GM23338 (cell line): ENCODE measurements at regions not wholly inside any gene's neighbourhood (a gene's known extent, or its start where the extent isn't known, plus 50 kb on each side); places are given as distances from the start of the nearest gene placed in this dataset.

Source experiments
- ATAC-seq: fragments of 200-7000 bp; cut with Tn5 transposase; 3 replicates; pipeline ENCODE4 v1.9.1; 2020
- DNase-seq: peaks from one replicate; pipeline ENCODE4 v3.0.0-alpha.2; 2015; ENCODE audit warnings: low spot score
- H2AFZ ChIP-seq: fragments of 200-600 bp; sonication (generic); 2 replicates; pipeline ENCODE4 v1.8.0; 2016; ENCODE audit warnings: antibody characterized with exemption, mild to moderate bottlenecking, moderate library complexity
- H3F3A ChIP-seq: fragments of 200-600 bp; sonication (generic); replicated peaks from 2 replicates; pipeline ENCODE4 v1.8.0; 2017; ENCODE audit warnings: antibody characterized with exemption, mixed run types, low read depth
- H3K27ac ChIP-seq: fragments of 200-600 bp; sonication (generic); 2 replicates; pipeline ENCODE4 v1.6.1; 2016; ENCODE audit warnings: low read depth
- H3K27me3 ChIP-seq: fragments of 200-600 bp; sonication (generic); 2 replicates; pipeline ENCODE4 v1.8.0; 2016; ENCODE audit warnings: mild to moderate bottlenecking, mixed run types, moderate library complexity; ENCODE audit not compliant: insufficient read depth
- H3K36me3 ChIP-seq: fragments of 200-600 bp; sonication (generic); 2 replicates; pipeline ENCODE4 v1.8.0; 2016; ENCODE audit warnings: mild to moderate bottlenecking; ENCODE audit not compliant: insufficient read depth
- H3K4me1 ChIP-seq: fragments of 200-600 bp; sonication (generic); 2 replicates; pipeline ENCODE4 v1.8.0; 2016; ENCODE audit warnings: mild to moderate bottlenecking, moderate library complexity; ENCODE audit not compliant: insufficient read depth
- H3K4me2 ChIP-seq: fragments of 200-600 bp; sonication (generic); 2 replicates; pipeline ENCODE4 v1.7.1; 2017; ENCODE audit warnings: mixed run types
- H3K4me3 ChIP-seq: fragments of 200-600 bp; sonication (generic); 2 replicates; pipeline ENCODE4 v1.6.1; 2016; ENCODE audit warnings: mixed run types
- H3K79me2 ChIP-seq: fragments of 200-600 bp; sonication (generic); replicated peaks from 2 replicates; pipeline ENCODE4 v1.8.0; 2017; ENCODE audit warnings: mild to moderate bottlenecking; ENCODE audit not compliant: insufficient read depth
- H3K9me2 ChIP-seq: fragments of 200-600 bp; sonication (generic); 2 replicates; pipeline ENCODE4 v1.8.0; 2017; ENCODE audit not compliant: insufficient read depth
- H4K20me1 ChIP-seq: fragments of 200-600 bp; sonication (generic); replicated peaks from 2 replicates; pipeline ENCODE4 v1.8.0; 2017; ENCODE audit warnings: mild to moderate bottlenecking; ENCODE audit not compliant: insufficient read depth
- H3K27ac Mint-ChIP-seq: 2 replicates; pipeline ENCODE4 v1.8.0; 2020; ENCODE audit warnings: inconsistent platforms, mild to moderate bottlenecking, moderate library complexity, mixed read lengths
- H3K27me3 Mint-ChIP-seq: 3 replicates; pipeline ENCODE4 v1.8.0; 2022; ENCODE audit warnings: low read depth, mild to moderate bottlenecking, moderate library complexity, mixed read lengths, inconsistent platforms; ENCODE audit not compliant: insufficient read depth, poor library complexity
- H3K36me3 Mint-ChIP-seq: 3 replicates; pipeline ENCODE4 v1.8.0; 2021; ENCODE audit warnings: low read depth, mild to moderate bottlenecking, inconsistent platforms, moderate library complexity, mixed read lengths
- H3K4me1 Mint-ChIP-seq: 3 replicates; pipeline ENCODE4 v1.8.0; 2020; ENCODE audit warnings: mild to moderate bottlenecking, inconsistent platforms, mixed read lengths
- H3K4me3 Mint-ChIP-seq: 3 replicates; pipeline ENCODE4 v1.8.0; 2021; ENCODE audit warnings: moderate library complexity, mild to moderate bottlenecking, inconsistent platforms, mixed read lengths
- H3K9me3 Mint-ChIP-seq: 3 replicates; pipeline ENCODE4 v1.8.0; 2020; ENCODE audit warnings: moderate library complexity, mild to moderate bottlenecking, inconsistent platforms, mixed read lengths
- CREB1 ChIP-seq: fragments of 250-450 bp; sonication (Bioruptor Pico); IDR thresholded peaks from 2 replicates; pipeline ENCODE4 v1.5.0; 2020; ENCODE audit warnings: low read depth, mild to moderate bottlenecking, moderate library complexity
- EZH2 ChIP-seq: fragments of 200-600 bp; sonication (generic); IDR thresholded peaks from one replicate; pipeline ENCODE4 v1.8.0; 2017; ENCODE audit warnings: antibody characterized with exemption, mild to moderate bottlenecking, low read depth; ENCODE audit not compliant: unreplicated experiment
- EZH2phosphoT487 ChIP-seq: fragments of 200-600 bp; sonication (generic); IDR thresholded peaks from one replicate; pipeline ENCODE4 v1.8.1; 2018; ENCODE audit warnings: antibody characterized with exemption; ENCODE audit not compliant: unreplicated experiment
- JUNB ChIP-seq: IDR thresholded peaks from one replicate; pipeline ENCODE4 v1.6.1; 2016; ENCODE audit warnings: antibody characterized with exemption; ENCODE audit not compliant: unreplicated experiment
- NANOG ChIP-seq: IDR thresholded peaks from 2 replicates; pipeline ENCODE4 v1.6.1; 2016; ENCODE audit warnings: antibody characterized with exemption, borderline replicate concordance
- POLR2AphosphoS5 ChIP-seq: IDR thresholded peaks from 2 replicates; pipeline ENCODE4 v1.6.1; 2016; ENCODE audit warnings: antibody characterized with exemption, low read depth
- STAT1 ChIP-seq: IDR thresholded peaks from one replicate; pipeline ENCODE4 v1.6.1; 2016; ENCODE audit warnings: antibody characterized with exemption; ENCODE audit not compliant: unreplicated experiment
- ZNF114 ChIP-seq: fragments of 250-450 bp; sonication (Bioruptor Pico); IDR thresholded peaks from 2 replicates; pipeline ENCODE4 v1.5.0; 2020; ENCODE audit warnings: mild to moderate bottlenecking, moderate library complexity
- ZNF331 ChIP-seq: fragments of 250-450 bp; sonication (Bioruptor Pico); IDR thresholded peaks from 2 replicates; pipeline ENCODE4 v1.5.0; 2020; ENCODE audit warnings: low read depth, mild to moderate bottlenecking, moderate library complexity
- TF ChIP-seq, protein P1 (sequence below): IDR thresholded peaks from one replicate; pipeline ENCODE4 v1.6.1; 2018; ENCODE audit warnings: antibody characterized with exemption; ENCODE audit not compliant: unreplicated experiment
- TF ChIP-seq, protein P2 (sequence below), 2 experiments: fragments of 200-600 bp in 1 of 2; sonication (generic) in 1 of 2; conservative IDR thresholded peaks; 2 replicates each; pipeline versions ENCODE4 v1.5.1 to v1.6.1; 2016 to 2017; ENCODE audit warnings: antibody characterized with exemption in 2 of 2, low read depth in 2 of 2, mild to moderate bottlenecking in 2 of 2, moderate library complexity in 1 of 2
- TF ChIP-seq, protein P3 (sequence below): fragments of 250-450 bp; sonication (Bioruptor Pico); IDR thresholded peaks from 2 replicates; pipeline ENCODE4 v1.5.0; 2020; ENCODE audit warnings: mild to moderate bottlenecking, moderate library complexity
- TF ChIP-seq, protein P4 (sequence below): IDR thresholded peaks from 2 replicates; pipeline ENCODE4 v1.6.1; 2016; ENCODE audit warnings: antibody characterized with exemption

DNA sequence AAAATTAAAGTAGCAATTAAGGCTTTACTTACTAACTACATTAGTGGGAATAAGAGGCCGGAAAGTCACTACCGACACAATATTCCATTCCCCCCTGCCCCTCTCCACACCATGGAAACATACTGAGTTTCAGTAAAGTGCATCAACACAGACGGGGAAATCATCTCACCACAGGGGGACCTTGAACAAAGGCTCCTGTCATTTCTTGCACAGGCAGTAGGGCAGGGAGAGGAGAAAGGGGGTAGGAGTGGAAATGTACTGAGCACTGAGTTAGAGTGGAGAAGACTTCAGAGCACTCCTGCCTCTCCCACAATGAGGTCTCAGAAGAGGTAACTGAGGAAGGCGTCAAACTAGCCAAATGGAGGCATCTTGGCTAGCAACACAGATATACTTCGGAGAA, 1426.9 kb upstream of the EYS start:
- H3K4me1 Mint-ChIP-seq: peaks cover 2% of the 10 kb centered on the region; the same call in 1 of the 3 replicates
- Histone ChIP-seq H3K4me3 (no peak overlapping the region), H2AFZ (peak overlapping the region; percentile 78; the same call in 1 of the 2 replicates), H3K4me2 (no peak overlapping the region), H3K27me3 (no peaks in the 10 kb centered on the region), H3K9me2 (no peaks in the 10 kb centered on the region), H3K4me1 (no peaks in the 10 kb centered on the region), H4K20me1 (no peaks in the 10 kb centered on the region), H3F3A (peaks cover 6% of the 10 kb centered on the region), H3K36me3 (no peaks in the 10 kb centered on the region), H3K79me2 (no peaks in the 10 kb centered on the region), H3K27ac (no peak overlapping the region)
- no peak overlapping the region for H3K4me3 Mint-ChIP-seq
- no peak for TF ChIP-seq ZNF331 (CRISPR knock-in tag)
- TF ChIP-seq, protein P1, sequence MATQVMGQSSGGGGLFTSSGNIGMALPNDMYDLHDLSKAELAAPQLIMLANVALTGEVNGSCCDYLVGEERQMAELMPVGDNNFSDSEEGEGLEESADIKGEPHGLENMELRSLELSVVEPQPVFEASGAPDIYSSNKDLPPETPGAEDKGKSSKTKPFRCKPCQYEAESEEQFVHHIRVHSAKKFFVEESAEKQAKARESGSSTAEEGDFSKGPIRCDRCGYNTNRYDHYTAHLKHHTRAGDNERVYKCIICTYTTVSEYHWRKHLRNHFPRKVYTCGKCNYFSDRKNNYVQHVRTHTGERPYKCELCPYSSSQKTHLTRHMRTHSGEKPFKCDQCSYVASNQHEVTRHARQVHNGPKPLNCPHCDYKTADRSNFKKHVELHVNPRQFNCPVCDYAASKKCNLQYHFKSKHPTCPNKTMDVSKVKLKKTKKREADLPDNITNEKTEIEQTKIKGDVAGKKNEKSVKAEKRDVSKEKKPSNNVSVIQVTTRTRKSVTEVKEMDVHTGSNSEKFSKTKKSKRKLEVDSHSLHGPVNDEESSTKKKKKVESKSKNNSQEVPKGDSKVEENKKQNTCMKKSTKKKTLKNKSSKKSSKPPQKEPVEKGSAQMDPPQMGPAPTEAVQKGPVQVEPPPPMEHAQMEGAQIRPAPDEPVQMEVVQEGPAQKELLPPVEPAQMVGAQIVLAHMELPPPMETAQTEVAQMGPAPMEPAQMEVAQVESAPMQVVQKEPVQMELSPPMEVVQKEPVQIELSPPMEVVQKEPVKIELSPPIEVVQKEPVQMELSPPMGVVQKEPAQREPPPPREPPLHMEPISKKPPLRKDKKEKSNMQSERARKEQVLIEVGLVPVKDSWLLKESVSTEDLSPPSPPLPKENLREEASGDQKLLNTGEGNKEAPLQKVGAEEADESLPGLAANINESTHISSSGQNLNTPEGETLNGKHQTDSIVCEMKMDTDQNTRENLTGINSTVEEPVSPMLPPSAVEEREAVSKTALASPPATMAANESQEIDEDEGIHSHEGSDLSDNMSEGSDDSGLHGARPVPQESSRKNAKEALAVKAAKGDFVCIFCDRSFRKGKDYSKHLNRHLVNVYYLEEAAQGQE: no peak
- TF ChIP-seq POLR2AphosphoS5: no peak
- no peak for TF ChIP-seq CREB1
- TF ChIP-seq NANOG: no peak
- TF ChIP-seq, protein P2, sequence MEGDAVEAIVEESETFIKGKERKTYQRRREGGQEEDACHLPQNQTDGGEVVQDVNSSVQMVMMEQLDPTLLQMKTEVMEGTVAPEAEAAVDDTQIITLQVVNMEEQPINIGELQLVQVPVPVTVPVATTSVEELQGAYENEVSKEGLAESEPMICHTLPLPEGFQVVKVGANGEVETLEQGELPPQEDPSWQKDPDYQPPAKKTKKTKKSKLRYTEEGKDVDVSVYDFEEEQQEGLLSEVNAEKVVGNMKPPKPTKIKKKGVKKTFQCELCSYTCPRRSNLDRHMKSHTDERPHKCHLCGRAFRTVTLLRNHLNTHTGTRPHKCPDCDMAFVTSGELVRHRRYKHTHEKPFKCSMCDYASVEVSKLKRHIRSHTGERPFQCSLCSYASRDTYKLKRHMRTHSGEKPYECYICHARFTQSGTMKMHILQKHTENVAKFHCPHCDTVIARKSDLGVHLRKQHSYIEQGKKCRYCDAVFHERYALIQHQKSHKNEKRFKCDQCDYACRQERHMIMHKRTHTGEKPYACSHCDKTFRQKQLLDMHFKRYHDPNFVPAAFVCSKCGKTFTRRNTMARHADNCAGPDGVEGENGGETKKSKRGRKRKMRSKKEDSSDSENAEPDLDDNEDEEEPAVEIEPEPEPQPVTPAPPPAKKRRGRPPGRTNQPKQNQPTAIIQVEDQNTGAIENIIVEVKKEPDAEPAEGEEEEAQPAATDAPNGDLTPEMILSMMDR (conservative IDR thresholded peaks at IDR 0.05; ENCODE audit: low read depth in 2 of 2): no peak
- no peak for TF ChIP-seq ZNF114
- no peak for TF ChIP-seq EZH2
- no peak for TF ChIP-seq EZH2phosphoT487
- no peak for TF ChIP-seq STAT1
- TF ChIP-seq, protein P3, sequence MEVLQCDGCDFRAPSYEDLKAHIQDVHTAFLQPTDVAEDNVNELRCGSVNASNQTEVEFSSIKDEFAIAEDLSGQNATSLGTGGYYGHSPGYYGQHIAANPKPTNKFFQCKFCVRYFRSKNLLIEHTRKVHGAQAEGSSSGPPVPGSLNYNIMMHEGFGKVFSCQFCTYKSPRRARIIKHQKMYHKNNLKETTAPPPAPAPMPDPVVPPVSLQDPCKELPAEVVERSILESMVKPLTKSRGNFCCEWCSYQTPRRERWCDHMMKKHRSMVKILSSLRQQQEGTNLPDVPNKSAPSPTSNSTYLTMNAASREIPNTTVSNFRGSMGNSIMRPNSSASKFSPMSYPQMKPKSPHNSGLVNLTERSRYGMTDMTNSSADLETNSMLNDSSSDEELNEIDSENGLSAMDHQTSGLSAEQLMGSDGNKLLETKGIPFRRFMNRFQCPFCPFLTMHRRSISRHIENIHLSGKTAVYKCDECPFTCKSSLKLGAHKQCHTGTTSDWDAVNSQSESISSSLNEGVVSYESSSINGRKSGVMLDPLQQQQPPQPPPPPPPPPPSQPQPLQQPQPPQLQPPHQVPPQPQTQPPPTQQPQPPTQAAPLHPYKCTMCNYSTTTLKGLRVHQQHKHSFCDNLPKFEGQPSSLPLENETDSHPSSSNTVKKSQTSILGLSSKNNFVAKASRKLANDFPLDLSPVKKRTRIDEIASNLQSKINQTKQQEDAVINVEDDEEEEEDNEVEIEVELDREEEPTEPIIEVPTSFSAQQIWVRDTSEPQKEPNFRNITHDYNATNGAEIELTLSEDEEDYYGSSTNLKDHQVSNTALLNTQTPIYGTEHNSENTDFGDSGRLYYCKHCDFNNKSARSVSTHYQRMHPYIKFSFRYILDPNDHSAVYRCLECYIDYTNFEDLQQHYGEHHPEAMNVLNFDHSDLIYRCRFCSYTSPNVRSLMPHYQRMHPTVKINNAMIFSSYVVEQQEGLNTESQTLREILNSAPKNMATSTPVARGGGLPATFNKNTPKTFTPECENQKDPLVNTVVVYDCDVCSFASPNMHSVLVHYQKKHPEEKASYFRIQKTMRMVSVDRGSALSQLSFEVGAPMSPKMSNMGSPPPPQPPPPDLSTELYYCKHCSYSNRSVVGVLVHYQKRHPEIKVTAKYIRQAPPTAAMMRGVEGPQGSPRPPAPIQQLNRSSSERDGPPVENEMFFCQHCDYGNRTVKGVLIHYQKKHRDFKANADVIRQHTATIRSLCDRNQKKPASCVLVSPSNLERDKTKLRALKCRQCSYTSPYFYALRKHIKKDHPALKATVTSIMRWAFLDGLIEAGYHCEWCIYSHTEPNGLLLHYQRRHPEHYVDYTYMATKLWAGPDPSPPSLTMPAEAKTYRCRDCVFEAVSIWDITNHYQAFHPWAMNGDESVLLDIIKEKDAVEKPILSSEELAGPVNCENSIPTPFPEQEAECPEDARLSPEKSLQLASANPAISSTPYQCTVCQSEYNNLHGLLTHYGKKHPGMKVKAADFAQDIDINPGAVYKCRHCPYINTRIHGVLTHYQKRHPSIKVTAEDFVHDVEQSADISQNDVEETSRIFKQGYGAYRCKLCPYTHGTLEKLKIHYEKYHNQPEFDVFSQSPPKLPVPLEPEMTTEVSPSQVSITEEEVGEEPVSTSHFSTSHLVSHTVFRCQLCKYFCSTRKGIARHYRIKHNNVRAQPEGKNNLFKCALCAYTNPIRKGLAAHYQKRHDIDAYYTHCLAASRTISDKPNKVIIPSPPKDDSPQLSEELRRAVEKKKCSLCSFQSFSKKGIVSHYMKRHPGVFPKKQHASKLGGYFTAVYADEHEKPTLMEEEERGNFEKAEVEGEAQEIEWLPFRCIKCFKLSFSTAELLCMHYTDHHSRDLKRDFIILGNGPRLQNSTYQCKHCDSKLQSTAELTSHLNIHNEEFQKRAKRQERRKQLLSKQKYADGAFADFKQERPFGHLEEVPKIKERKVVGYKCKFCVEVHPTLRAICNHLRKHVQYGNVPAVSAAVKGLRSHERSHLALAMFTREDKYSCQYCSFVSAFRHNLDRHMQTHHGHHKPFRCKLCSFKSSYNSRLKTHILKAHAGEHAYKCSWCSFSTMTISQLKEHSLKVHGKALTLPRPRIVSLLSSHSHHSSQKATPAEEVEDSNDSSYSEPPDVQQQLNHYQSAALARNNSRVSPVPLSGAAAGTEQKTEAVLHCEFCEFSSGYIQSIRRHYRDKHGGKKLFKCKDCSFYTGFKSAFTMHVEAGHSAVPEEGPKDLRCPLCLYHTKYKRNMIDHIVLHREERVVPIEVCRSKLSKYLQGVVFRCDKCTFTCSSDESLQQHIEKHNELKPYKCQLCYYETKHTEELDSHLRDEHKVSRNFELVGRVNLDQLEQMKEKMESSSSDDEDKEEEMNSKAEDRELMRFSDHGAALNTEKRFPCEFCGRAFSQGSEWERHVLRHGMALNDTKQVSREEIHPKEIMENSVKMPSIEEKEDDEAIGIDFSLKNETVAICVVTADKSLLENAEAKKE (CRISPR knock-in tag): no peak
- TF ChIP-seq JUNB: no peak
- TF ChIP-seq, protein P4, sequence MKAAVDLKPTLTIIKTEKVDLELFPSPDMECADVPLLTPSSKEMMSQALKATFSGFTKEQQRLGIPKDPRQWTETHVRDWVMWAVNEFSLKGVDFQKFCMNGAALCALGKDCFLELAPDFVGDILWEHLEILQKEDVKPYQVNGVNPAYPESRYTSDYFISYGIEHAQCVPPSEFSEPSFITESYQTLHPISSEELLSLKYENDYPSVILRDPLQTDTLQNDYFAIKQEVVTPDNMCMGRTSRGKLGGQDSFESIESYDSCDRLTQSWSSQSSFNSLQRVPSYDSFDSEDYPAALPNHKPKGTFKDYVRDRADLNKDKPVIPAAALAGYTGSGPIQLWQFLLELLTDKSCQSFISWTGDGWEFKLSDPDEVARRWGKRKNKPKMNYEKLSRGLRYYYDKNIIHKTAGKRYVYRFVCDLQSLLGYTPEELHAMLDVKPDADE: no peak
- H3K27me3 Mint-ChIP-seq: no peaks in the 10 kb centered on the region
- no peak overlapping the region for H3K27ac Mint-ChIP-seq
- peak; percentile 2 for DNase-seq
- peaks cover 6% of the 10 kb centered on the region; the same call in 2 of the 3 replicates for H3K9me3 Mint-ChIP-seq
- ATAC-seq: peak; percentile 54
- H3K36me3 Mint-ChIP-seq: no peaks in the 10 kb centered on the region
